GM21423 (cell line): ENCODE measurements at regions not wholly inside any gene's neighbourhood (a gene's known extent, or its start where the extent isn't known, plus 50 kb on each side); places are given as distances from the start of the nearest gene placed in this dataset.

Source experiments
- ATAC-seq: cut with Tn5 transposase; IDR thresholded peaks from one replicate; pipeline ENCODE4 v1.9.1; 2021; ENCODE audit warnings: mild to moderate bottlenecking, moderate library complexity; ENCODE audit not compliant: unreplicated experiment

DNA sequence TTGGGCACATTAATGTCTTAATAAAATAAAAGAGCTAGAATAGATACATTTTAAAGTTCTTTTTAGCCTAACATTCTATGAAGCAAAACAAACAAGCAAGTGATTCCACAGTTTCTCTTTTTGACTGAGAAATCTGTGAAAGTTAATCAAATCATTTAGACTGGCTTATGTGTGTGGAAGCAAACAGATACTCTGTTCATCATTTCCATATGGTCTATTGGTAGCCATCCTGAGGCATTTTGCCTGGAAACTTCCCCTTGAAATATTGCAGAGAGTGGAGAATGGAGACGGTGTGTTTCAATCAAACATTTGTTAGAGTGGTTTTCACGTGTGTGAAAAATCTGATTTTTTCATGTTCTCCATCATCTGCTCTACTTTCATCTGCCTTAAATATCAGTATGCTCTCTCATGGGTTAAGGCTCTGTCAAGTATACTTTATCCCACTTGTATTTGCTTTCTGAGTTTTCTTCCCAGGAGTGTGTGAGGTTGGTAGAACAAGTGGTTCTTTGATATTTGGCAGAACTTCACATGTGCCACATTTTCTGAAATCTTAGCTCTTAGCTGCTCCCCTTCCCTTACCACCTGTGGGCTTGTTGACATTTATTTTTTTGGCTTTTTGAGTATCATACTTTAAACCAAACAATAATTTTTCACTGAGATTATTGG is 139.1 kb upstream of the PTGFR start:
- ATAC-seq = no peak

GRCh38 chr1:78355656-78356055 is 135.1 kb upstream of the PTGFR start:
- ATAC-seq = no peak

GRCh38 chr1:78358165-78358564 is 132.6 kb upstream of the PTGFR start:
- no peak for ATAC-seq

- ATAC-seq = no peak
Observed at GRCh38 chr1:78359666-78360065, 131.1 kb upstream of the PTGFR start.

GRCh38 chr1:78360584-78360983 is 130.2 kb upstream of the PTGFR start:
- no peak for ATAC-seq

- ATAC-seq = no peak
Observed at GRCh38 chr1:78367700-78368099, 123.1 kb upstream of the PTGFR start.

DNA sequence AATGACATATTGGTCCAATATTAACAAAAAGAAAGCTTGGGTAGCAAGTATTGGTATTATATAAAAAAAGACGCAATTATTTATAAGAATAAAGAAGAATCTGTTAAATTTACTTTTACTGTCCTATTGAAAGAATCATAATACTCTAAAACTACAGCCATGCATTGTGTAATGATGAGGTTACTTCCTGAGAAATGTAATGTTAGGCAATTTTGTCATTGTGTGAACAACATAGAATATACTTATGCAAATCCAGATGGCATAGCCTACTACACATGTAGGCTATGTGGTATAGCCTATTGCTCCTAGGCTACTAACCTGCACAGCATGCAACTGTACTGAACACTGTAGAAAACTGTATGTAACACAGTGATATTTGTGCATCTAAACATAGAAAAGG is 121.2 kb upstream of the PTGFR start:
- no peak for ATAC-seq

DNA sequence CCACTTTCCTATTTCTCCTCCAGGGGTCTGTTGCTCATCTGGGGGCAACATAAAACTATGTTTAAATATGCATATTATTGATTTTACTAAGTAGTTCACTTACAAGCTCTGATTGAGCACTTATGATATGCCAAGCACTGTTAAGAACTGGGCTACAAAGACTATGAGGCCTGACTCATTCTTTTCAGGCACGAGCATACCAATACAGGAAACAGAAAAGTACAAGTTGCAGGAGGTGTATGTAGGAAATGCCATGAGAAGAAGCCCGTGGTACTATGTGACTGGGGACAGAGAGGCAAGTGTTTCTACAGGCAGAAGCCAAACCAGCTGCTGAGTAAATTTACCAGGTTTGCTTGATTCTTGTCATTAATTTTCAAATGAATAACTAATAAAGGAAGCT is 120.4 kb upstream of the PTGFR start:
- peak; percentile 83 for ATAC-seq

- ATAC-seq = peak; percentile 65
Observed at GRCh38 chr1:78370779-78371482, 119.8 kb upstream of the PTGFR start.

DNA sequence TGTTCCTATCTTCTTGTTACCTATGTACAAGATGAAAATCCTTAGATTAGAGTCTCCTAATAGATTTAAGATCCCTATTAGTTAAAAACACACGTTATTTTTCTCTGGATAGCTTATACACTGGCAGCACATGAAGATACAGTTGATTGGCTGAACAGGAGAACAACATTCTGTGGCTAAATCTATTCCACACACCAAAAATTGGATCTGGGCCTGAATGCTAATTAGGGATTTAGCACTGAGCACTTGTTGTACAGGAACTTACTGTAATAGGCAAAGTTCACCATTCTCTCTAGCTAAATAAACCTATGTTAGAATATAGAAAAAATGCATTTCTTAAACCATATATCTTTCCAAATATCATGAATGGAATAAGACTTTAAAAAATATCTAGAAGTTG is 117.1 kb upstream of the PTGFR start:
- no peak for ATAC-seq

GRCh38 chr1:78375996-78376395 is 114.8 kb upstream of the PTGFR start:
- ATAC-seq = no peak

- ATAC-seq = peak; percentile 97
Observed at GRCh38 chr1:78377356-78377928, 113.3 kb upstream of the PTGFR start.

DNA sequence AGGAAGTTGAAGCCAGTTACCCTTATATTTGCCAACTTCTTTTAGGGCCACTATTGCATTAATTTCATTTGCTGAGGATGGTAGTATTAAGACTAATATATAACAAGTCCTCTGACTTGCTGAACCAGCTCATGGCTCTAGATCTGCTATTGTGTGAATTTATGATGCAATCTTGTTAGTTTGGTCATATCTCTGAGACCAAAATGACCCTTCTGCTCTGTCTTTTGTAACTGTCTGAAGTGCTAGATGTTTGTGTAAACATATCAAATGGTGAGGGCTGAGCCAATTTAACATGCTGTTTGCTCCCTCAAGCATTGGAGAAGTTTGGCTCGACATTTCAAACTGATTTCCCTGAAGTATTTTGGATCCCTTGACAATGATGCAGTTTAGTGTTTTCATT is 106.9 kb upstream of the PTGFR start:
- no peak for ATAC-seq

DNA sequence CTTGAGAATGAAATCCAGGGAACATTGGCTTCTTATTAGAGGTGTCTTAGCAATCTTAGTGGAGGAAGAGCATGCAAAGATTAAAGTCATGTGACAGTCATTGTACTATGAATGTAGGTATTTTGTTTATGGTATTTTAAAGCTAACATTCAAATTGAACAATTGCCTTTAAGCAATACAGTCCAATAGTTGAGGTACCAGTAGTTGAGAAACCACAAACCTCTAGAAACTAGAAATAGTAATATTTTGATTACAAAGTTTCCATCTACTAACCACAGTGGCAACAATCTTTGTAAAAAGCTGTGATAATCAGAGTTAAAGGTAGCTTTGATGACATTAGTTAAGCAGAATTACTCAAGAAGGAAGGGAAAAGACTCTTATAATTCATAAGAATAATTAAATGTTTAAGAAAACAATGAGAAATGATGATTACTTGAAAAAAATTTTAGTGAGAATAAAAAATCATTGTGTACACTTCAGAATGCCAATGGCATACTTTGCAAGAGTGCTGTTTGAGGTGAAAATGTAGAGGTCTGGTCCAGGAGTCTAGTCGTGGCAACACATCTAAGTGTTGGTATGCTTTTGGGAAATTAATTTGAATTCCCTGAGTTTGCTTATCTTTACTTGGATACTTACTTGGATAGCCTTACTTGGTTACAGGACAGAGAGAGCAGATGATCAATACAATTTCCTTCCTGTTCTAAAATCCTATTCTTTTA is 104.9 kb upstream of the PTGFR start:
- ATAC-seq = peak; percentile 98

DNA sequence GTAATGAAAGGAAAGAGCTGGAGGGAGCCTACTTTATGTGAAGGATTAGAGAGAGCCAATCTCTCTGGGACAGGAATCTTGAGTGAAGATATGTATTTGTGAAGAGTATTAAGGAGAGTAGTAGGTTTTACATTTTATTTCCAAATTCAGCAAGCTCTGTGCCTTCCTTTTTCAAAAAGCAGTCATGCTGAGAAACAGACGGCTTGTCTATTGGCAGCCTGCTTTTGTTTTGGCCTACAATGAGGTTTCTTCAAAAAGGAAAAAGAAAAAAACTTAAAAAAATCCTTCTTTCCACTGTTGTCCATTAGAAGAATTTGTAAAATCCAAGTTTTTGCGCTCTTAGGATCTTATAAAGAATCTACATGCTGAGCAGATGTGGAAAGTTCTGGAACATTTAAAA is 103.6 kb upstream of the PTGFR start:
- ATAC-seq = no peak

DNA sequence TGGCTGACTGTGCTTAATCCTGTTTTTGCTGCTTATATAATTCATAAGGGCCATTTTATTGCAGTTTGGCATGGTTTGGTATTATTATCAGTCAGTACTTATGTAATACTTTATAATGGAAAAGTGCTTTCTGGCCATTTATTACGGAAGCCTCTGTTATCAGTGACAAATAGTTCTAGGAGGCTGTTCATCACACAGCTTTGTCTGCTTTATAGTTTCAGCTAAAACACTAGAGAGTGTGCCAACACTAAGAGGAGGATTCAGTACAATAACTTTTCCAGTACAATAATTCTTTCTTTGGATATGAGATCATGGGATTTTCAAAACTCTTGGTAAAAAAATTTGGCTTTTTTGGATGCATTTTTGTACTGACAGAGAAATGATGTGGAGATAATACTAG is 102.9 kb upstream of the PTGFR start:
- ATAC-seq = no peak

- ATAC-seq = no peak
Observed at GRCh38 chr1:78388275-78388674, 102.5 kb upstream of the PTGFR start.

GRCh38 chr1:78401148-78401547 is 89.6 kb upstream of the PTGFR start:
- ATAC-seq = no peak

DNA sequence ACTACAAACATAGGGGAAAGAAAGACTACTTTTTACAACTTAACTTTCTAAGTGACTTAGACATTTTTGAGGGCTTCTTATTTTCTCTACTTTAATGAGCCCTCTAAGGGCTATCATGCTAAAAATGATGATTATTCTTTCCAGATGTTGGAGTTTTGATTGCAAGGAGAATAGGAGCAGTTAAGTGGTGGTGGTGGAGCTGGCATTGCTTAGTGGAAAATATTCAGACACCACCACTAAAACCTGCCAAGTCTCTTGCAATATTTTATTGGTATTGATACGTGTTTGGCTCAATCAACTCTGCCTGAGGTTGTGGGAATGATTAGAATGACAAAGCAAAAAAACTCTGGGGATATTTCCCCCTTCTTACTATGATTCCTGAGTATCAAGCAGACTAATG is 82.6 kb upstream of the PTGFR start:
- no peak for ATAC-seq

DNA sequence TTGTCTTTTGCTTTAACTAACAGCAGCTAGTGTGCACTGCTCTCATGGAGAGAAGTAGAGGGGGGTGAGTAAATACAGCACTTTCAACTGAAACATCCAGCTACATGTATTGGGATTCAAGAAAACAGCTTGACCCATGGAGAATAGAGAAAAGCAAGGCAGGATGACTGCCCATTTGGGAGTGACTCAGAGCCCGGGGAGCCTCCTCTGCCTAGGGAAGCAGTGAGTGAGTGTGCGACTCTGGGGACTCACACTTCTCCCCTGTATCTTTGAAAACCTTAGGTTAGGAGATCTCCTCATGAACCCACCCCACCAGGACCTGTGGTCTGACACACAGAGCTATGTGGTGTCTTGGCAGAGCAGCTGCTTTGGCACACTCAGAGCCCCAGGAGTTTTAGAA is 82.0 kb upstream of the PTGFR start:
- no peak for ATAC-seq

DNA sequence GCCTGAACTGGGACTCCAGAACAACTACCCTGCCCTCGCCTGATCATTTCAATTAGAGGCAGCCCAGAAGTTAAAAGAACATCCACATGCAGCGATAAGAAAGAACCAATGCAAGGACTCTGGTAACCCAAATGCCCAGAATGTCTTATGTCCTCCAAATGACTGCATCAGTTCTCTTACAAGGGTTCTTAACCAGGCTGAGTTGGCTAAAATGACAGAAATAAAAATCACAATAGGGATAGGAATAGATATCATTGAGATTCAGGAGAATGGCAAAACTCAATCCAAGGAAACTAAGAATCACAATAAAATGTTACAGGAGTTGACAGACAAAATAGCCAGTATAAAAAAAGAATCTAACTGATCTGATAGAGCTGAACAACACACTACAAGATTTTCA is 80.1 kb upstream of the PTGFR start:
- no peak for ATAC-seq

GRCh38 chr1:78411707-78412106 is 79.1 kb upstream of the PTGFR start:
- ATAC-seq = no peak
